ENCODE measurements at regions not wholly inside any gene's neighbourhood (a gene's known extent, or its start where the extent isn't known, plus 50 kb on each side); places are given as distances from the start of the nearest gene placed in this dataset.

DNA sequence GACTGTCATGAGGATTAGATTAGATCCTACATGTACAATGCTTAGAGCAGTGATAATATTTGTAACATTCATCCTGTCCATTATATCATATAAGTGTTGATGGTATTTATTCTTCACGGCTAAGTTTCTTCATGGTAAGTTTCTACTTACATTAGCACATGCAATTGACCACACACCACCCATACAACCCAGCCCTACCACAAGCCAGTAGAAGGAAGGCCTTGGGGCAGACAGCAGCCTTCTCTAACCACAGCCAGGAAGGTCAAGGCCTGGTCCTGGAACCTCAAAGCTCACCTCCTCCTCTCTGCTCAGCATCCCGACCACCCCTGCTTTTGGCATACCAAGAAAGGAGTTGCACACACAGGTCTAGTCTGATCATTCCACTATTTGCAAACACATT is 245.2 kb upstream of the SDK2 start:
- Histone ChIP-seq H3K9me3 (ENCODE audit: low read depth) (no peaks in the 10 kb centered on the region), H3K4me1 (peaks cover 6% of the 10 kb centered on the region), H3F3A (ENCODE audit: low read depth) (no peaks in the 10 kb centered on the region), H3K27ac (no peak overlapping the region), H3K9ac (no peak overlapping the region), H2AFZ (replicated peaks) (no peak overlapping the region), H3K4me2 (no peak overlapping the region), H4K20me1 (ENCODE audit: low read depth) (no peaks in the 10 kb centered on the region), H3K79me2 (ENCODE audit: low read depth) (no peaks in the 10 kb centered on the region), H3K27me3 (peaks cover 21% of the 10 kb centered on the region), H3K36me3 (no peaks in the 10 kb centered on the region), H3K4me3 (no peak overlapping the region)
- peaks cover 2% of the 10 kb centered on the region for H3K9me3 Mint-ChIP-seq
- DNase-seq (ENCODE audit: low spot score): no peak
- TF ChIP-seq EZH2 (IDR thresholded peaks at IDR 0.05): no peak
- TF ChIP-seq, protein P1, sequence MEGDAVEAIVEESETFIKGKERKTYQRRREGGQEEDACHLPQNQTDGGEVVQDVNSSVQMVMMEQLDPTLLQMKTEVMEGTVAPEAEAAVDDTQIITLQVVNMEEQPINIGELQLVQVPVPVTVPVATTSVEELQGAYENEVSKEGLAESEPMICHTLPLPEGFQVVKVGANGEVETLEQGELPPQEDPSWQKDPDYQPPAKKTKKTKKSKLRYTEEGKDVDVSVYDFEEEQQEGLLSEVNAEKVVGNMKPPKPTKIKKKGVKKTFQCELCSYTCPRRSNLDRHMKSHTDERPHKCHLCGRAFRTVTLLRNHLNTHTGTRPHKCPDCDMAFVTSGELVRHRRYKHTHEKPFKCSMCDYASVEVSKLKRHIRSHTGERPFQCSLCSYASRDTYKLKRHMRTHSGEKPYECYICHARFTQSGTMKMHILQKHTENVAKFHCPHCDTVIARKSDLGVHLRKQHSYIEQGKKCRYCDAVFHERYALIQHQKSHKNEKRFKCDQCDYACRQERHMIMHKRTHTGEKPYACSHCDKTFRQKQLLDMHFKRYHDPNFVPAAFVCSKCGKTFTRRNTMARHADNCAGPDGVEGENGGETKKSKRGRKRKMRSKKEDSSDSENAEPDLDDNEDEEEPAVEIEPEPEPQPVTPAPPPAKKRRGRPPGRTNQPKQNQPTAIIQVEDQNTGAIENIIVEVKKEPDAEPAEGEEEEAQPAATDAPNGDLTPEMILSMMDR (IDR thresholded peaks at IDR 0.05): no peak
- TF ChIP-seq EZH2phosphoT487 (IDR thresholded peaks at IDR 0.05): no peak
- H3K27me3 Mint-ChIP-seq (ENCODE audit: insufficient read depth, low read depth): peaks cover 9% of the 10 kb centered on the region
- peaks cover 17% of the 10 kb centered on the region for H3K4me1 Mint-ChIP-seq
- H3K36me3 Mint-ChIP-seq: no peaks in the 10 kb centered on the region
- no peak overlapping the region for H3K27ac Mint-ChIP-seq
- H3K4me3 Mint-ChIP-seq: no peak overlapping the region

DNA sequence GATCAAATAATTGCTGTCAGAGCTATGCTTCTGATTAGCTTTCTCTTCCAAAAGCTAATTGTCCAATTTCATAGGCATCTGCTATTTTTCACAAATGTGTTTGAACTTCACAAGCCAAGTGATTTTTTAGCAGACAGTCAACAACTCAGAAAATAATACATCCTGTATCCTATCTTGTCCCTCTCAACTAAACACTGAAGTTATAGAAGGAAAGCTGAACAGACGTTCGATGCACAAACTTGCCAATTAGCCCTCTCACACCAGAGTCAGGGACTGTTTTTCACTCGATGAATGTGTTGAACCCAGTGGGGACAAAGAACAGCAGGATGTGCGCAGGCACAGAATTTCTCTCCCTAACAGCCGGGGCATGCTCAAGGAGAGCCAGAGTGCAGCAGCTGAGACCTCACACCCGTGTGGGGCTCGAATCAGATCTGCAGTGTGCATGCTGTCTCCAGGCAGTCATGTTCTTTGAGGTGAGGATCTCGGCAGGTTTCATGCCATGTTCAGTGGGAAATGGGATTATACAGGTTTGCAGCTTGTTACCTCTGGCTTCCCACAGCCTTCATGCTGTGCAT is 246.7 kb upstream of the SDK2 start:
- Histone ChIP-seq H3K4me1 (peaks cover 4% of the 10 kb centered on the region), H4K20me1 (ENCODE audit: low read depth) (no peaks in the 10 kb centered on the region), H3F3A (ENCODE audit: low read depth) (no peaks in the 10 kb centered on the region), H3K27ac (no peak overlapping the region), H3K36me3 (no peaks in the 10 kb centered on the region), H3K27me3 (peaks cover 36% of the 10 kb centered on the region), H3K4me3 (no peak overlapping the region), H3K9ac (no peak overlapping the region), H3K79me2 (ENCODE audit: low read depth) (no peaks in the 10 kb centered on the region), H2AFZ (replicated peaks) (no peak overlapping the region), H3K4me2 (no peak overlapping the region), H3K9me3 (ENCODE audit: low read depth) (no peaks in the 10 kb centered on the region)
- no peak for DNase-seq (ENCODE audit: low spot score)
- Mint-ChIP-seq H3K27ac (no peak overlapping the region), H3K4me3 (no peak overlapping the region), H3K4me1 (peaks cover 14% of the 10 kb centered on the region), H3K9me3 (peaks cover 2% of the 10 kb centered on the region), H3K27me3 (ENCODE audit: insufficient read depth, low read depth) (peaks cover 9% of the 10 kb centered on the region), H3K36me3 (no peaks in the 10 kb centered on the region)
- TF ChIP-seq EZH2phosphoT487 (IDR thresholded peaks at IDR 0.05): no peak
- TF ChIP-seq EZH2 (IDR thresholded peaks at IDR 0.05): no peak
- TF ChIP-seq, protein P1 (IDR thresholded peaks at IDR 0.05): no peak

DNA sequence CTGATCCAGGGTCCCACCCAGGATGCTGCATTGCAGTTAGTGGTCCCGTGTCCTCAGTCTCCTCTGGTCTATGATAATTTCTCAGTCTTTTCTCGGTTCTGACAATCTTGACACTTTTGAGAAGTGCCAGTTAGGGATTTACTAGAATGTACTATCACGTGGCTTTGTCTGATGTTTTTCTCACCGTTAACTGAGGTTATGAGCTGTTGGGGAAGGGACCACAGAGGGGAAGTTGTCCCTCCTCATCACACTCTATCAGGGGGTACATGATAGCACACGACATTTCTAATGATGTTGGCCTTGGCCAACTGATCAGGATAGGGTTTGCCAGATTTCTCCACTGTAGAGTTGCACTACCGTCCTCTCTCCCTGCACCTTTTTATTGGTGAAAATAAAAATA is 250.9 kb upstream of the SDK2 start:
- H3K36me3 Mint-ChIP-seq: no peaks in the 10 kb centered on the region
- no peaks in the 10 kb centered on the region for H3K9me3 ChIP-seq (ENCODE audit: low read depth)
- H3K4me3 Mint-ChIP-seq: no peak overlapping the region
- H3K36me3 ChIP-seq: no peaks in the 10 kb centered on the region
- H2AFZ ChIP-seq (replicated peaks): no peak overlapping the region
- H3F3A ChIP-seq (ENCODE audit: low read depth): no peaks in the 10 kb centered on the region
- no peak overlapping the region for H3K27ac Mint-ChIP-seq
- no peaks in the 10 kb centered on the region for H4K20me1 ChIP-seq (ENCODE audit: low read depth)
- no peak overlapping the region for H3K9ac ChIP-seq
- peaks cover 19% of the 10 kb centered on the region for H3K27me3 Mint-ChIP-seq (ENCODE audit: insufficient read depth, low read depth)
- no peaks in the 10 kb centered on the region for H3K79me2 ChIP-seq (ENCODE audit: low read depth)
- H3K4me1 Mint-ChIP-seq: peaks cover 6% of the 10 kb centered on the region
- no peak for TF ChIP-seq EZH2phosphoT487 (IDR thresholded peaks at IDR 0.05)
- TF ChIP-seq, protein P1 (IDR thresholded peaks at IDR 0.05): no peak
- no peak for TF ChIP-seq EZH2 (IDR thresholded peaks at IDR 0.05)
- peaks cover 2% of the 10 kb centered on the region for H3K9me3 Mint-ChIP-seq
- H3K4me1 ChIP-seq: no peaks in the 10 kb centered on the region
- H3K27me3 ChIP-seq: peaks cover 78% of the 10 kb centered on the region
- H3K27ac ChIP-seq: no peak overlapping the region
- no peak for DNase-seq (ENCODE audit: low spot score)
- no peak overlapping the region for H3K4me2 ChIP-seq
- H3K4me3 ChIP-seq: no peak overlapping the region

All from neural progenitor cell (in vitro differentiated cells).